ENCODE measurements at regions not wholly inside any gene's neighbourhood (a gene's known extent, or its start where the extent isn't known, plus 50 kb on each side); places are given as distances from the start of the nearest gene placed in this dataset.

DNA sequence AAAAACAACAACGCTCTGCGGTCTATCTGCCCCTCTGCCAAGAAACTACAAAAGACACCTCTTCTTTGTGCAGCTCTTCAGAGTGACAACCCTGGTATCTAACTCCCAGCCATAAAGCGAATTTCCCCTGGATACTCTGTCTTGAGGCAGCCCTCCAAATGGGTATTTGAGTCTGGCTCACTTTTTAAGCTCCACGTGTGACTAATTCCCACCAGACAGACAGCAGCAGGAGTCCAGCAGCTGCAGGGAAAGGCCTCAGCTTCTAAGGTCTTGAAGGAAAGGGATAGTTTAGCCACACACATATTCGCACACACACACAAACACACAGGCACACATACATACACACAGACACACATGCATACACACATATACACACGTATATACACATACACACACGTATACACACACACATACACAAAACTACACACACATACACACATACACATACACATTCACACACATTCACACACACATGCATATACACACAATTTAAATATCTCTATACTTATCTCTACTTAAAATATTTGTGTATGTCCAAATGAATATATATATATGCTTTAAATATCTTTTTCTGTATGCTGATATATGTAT, 188.8 kb downstream of the TSHZ3 start:
- no peak overlapping the region for H3K27ac ChIP-seq (ENCODE audit: low read depth, low read length)
- no peak overlapping the region for H3K9ac ChIP-seq (ENCODE audit: low read depth, low read length)
- H3K4me3 ChIP-seq (ENCODE audit: low read length): no peak overlapping the region
- no peaks in the 10 kb centered on the region for H3K36me3 ChIP-seq (ENCODE audit: insufficient read depth, low read length)
- no peaks in the 10 kb centered on the region for H3K27me3 ChIP-seq (ENCODE audit: insufficient read depth, low read length)
- no peaks in the 10 kb centered on the region for H3K9me3 ChIP-seq (ENCODE audit: insufficient read depth, low read depth, low read length)
- H3K4me1 ChIP-seq (ENCODE audit: insufficient read depth, low read length): no peaks in the 10 kb centered on the region
- WGBS: 91% methylated on average over 7 of the region's 7 CpGs

DNA sequence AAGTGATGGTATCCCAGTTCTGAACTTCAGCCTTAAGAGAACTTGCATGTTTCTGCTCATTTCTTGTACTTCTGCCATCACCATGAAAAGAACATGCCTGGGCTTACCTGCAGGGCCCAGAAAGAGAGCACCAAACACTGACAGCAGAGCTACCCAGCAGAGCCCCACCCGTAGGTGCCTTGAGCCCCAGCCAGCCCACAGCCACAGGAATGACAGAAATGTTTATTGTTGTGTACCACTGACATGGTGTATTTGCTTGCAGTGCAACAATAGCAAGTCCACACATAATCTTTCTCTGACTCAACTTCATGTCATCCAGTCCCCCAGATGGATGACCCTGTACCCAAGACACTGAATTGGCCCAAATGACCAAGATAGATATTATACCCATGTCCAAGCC, 195.2 kb downstream of the TSHZ3 start:
- no peaks in the 10 kb centered on the region for H3K27me3 ChIP-seq (ENCODE audit: insufficient read depth, low read length)
- H3K4me3 ChIP-seq (ENCODE audit: low read length): no peak overlapping the region
- no peaks in the 10 kb centered on the region for H3K36me3 ChIP-seq (ENCODE audit: insufficient read depth, low read length)
- H3K9me3 ChIP-seq (ENCODE audit: insufficient read depth, low read depth, low read length): no peaks in the 10 kb centered on the region
- 97% methylated on average over 1 of the region's 1 CpG for WGBS
- no peaks in the 10 kb centered on the region for H3K4me1 ChIP-seq (ENCODE audit: insufficient read depth, low read length)
- H3K27ac ChIP-seq (ENCODE audit: low read depth, low read length): no peak overlapping the region
- H3K9ac ChIP-seq (ENCODE audit: low read depth, low read length): no peak overlapping the region

DNA sequence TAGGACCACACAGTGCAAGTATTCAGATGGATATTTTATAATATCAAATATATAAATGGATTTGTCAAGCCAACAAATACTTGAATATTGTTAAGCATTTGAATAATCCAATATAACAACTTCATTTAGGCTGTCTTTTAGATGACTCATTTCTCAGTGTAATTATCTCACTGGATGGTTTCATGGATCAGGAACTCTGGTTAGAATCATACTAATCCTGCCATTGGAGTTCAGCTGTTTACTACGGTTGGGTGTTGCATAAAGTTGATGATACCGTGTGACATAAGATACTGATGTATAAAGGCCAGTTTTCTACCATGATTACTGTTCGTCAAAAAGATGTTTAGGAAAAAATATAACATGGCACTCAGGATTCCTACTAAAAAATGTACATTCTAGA, 196.3 kb downstream of the TSHZ3 start:
- H3K4me1 ChIP-seq (ENCODE audit: insufficient read depth, low read length): no peaks in the 10 kb centered on the region
- no peak overlapping the region for H3K27ac ChIP-seq (ENCODE audit: low read depth, low read length)
- WGBS: 98% methylated on average over 2 of the region's 3 CpGs

DNA sequence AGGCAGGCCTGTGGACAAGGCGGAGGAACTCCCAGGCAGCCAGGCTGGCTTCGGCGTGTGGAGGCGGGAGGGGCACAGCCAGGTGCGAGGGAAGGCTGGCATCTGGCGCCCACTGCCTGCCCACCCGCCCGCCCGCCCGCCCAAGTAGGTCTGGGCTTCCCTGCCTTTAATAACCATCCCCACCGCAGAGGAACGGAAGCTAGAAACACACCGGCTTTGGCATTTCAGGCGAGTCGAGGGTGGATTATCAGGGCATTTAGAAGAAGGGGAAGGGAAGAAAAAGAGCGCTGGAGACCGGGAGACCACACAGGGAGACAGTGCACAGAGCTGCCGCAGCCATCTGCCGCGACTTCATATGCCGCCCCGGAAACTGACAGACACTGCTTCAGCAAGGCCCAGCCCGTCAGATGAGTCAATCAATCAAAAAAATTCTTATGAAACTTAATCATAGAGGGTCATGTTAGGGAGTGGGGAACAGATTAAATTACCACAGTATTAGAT, 199.7 kb downstream of the TSHZ3 start:
- H3K4me3 ChIP-seq (ENCODE audit: low read length): no peak overlapping the region
- H3K27me3 ChIP-seq (ENCODE audit: insufficient read depth, low read length): no peaks in the 10 kb centered on the region
- no peaks in the 10 kb centered on the region for H3K36me3 ChIP-seq (ENCODE audit: insufficient read depth, low read length)
- no peak overlapping the region for H3K27ac ChIP-seq (ENCODE audit: low read depth, low read length)
- H3K9ac ChIP-seq (ENCODE audit: low read depth, low read length): no peak overlapping the region
- WGBS: 94% methylated on average over 18 of the region's 23 CpGs
- H3K4me1 ChIP-seq (ENCODE audit: insufficient read depth, low read length): no peaks in the 10 kb centered on the region
- H3K9me3 ChIP-seq (ENCODE audit: insufficient read depth, low read depth, low read length): no peaks in the 10 kb centered on the region

More for the DNA sequence above, 196.3 kb downstream of the TSHZ3 start:
- H3K4me3 ChIP-seq (ENCODE audit: low read length): no peak overlapping the region
- no peak overlapping the region for H3K9ac ChIP-seq (ENCODE audit: low read depth, low read length)
- no peaks in the 10 kb centered on the region for H3K9me3 ChIP-seq (ENCODE audit: insufficient read depth, low read depth, low read length)
- no peaks in the 10 kb centered on the region for H3K27me3 ChIP-seq (ENCODE audit: insufficient read depth, low read length)
- no peaks in the 10 kb centered on the region for H3K36me3 ChIP-seq (ENCODE audit: insufficient read depth, low read length)

DNA sequence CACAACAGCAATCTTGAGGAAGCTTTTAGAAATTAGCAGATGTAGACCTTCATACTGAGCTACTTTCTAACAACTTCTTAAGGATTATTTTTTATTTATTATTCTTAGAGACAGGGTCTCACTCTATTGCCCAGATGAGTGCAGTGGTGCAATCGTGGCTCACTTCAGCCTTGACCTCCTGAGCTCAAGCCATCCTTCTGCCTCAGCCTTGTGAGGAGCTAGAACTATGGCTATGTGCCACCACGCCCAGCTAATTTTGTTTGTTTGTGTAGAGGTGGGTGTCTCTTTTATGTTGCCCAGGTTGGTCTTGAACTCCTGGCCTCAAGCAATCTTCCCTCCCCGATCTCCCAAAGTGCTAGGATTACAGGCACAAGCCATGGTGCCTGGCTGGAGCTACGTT, 200.6 kb downstream of the TSHZ3 start:
- H3K36me3 ChIP-seq (ENCODE audit: insufficient read depth, low read length): no peaks in the 10 kb centered on the region
- H3K9ac ChIP-seq (ENCODE audit: low read depth, low read length): no peak overlapping the region
- H3K27ac ChIP-seq (ENCODE audit: low read depth, low read length): no peak overlapping the region
- no peaks in the 10 kb centered on the region for H3K27me3 ChIP-seq (ENCODE audit: insufficient read depth, low read length)
- 94% methylated on average over 4 of the region's 4 CpGs for WGBS
- H3K4me3 ChIP-seq (ENCODE audit: low read length): no peak overlapping the region
- no peaks in the 10 kb centered on the region for H3K9me3 ChIP-seq (ENCODE audit: insufficient read depth, low read depth, low read length)
- H3K4me1 ChIP-seq (ENCODE audit: insufficient read depth, low read length): no peaks in the 10 kb centered on the region

DNA sequence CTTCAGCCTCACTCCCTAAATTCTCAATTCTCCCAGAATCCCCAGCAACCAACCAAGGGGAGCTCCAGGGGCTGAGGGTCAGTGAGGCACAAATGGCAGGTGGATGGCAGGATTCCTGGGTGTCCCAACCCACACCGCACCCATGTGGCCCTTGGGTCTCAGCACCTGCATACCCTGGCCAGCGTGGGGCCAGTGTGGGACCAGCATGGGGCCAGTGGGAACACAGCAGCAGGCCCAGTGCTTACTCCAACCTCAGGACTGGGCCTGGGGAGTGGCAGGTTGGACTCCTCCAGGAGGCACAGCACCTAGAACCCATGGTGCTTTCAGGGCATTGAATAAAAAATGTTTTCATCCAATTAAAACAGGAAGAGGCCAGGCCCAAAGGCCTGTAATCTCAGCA, 202.0 kb downstream of the TSHZ3 start:
- no peak overlapping the region for H3K4me3 ChIP-seq (ENCODE audit: low read length)
- 94% methylated on average over 2 of the region's 2 CpGs for WGBS
- H3K4me1 ChIP-seq (ENCODE audit: insufficient read depth, low read length): no peaks in the 10 kb centered on the region
- H3K27ac ChIP-seq (ENCODE audit: low read depth, low read length): no peak overlapping the region
- no peaks in the 10 kb centered on the region for H3K36me3 ChIP-seq (ENCODE audit: insufficient read depth, low read length)
- no peak overlapping the region for H3K9ac ChIP-seq (ENCODE audit: low read depth, low read length)
- no peaks in the 10 kb centered on the region for H3K27me3 ChIP-seq (ENCODE audit: insufficient read depth, low read length)
- no peaks in the 10 kb centered on the region for H3K9me3 ChIP-seq (ENCODE audit: insufficient read depth, low read depth, low read length)

DNA sequence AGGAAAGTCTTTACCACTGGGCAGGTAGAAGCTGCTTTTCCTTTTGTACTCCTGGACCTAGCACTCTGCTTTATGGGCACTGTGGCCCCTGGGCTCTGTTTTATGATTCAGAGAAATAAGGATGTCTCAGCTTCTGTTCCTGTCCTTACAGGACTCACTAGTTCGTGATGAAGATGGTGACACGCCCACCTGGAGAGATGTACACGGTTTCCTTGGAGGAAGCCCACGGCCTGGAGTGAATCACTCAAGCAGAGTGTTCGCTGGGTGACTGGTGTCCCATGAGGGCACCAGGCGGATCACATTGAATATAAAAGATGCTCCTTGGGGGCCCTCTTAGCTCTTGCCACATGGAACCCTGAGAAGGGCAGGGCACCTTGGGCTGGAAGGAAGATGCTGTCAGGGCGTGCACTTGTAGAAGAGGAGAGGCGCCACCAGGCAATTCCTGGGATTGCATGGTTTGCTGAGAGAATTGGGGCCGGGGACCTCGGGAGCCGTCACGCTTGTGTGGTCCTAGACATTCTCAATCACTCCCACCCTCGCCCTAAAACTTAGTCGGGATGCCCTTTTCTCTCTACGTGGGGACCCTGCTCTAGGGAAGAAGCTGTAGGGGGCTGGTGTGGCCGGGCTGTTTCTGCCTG, 202.6 kb downstream of the TSHZ3 start:
- H3K9ac ChIP-seq (ENCODE audit: low read depth, low read length): no peak overlapping the region
- no peaks in the 10 kb centered on the region for H3K36me3 ChIP-seq (ENCODE audit: insufficient read depth, low read length)
- H3K4me3 ChIP-seq (ENCODE audit: low read length): no peak overlapping the region
- H3K27ac ChIP-seq (ENCODE audit: low read depth, low read length): no peak overlapping the region
- H3K27me3 ChIP-seq (ENCODE audit: insufficient read depth, low read length): no peaks in the 10 kb centered on the region
- H3K4me1 ChIP-seq (ENCODE audit: insufficient read depth, low read length): no peaks in the 10 kb centered on the region
- no peaks in the 10 kb centered on the region for H3K9me3 ChIP-seq (ENCODE audit: insufficient read depth, low read depth, low read length)
- 92% methylated on average over 16 of the region's 16 CpGs for WGBS

DNA sequence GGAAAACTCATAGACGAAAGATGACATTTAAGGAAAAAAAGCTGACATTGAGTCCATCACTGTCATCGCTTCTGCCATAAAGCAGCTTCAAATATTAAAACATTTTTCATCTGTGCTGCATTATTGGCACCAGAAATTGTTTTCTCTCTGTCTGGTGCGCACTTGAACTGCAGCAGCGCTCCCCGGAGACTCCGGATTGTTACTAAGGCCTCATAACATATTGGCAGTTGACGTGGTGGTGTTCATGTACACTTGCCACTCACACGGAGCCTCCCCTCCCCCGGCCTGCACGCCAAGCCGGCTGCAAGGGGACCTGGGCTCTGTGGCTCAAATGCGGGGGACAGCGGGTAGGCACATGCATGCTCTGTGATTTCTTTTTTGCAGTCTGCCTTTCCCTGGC, 203.2 kb downstream of the TSHZ3 start:
- Histone ChIP-seq H3K9me3 (ENCODE audit: insufficient read depth, low read depth, low read length) (no peaks in the 10 kb centered on the region), H3K27me3 (ENCODE audit: insufficient read depth, low read length) (no peaks in the 10 kb centered on the region), H3K36me3 (ENCODE audit: insufficient read depth, low read length) (no peaks in the 10 kb centered on the region), H3K4me3 (ENCODE audit: low read length) (no peak overlapping the region), H3K9ac (ENCODE audit: low read depth, low read length) (no peak overlapping the region), H3K4me1 (ENCODE audit: insufficient read depth, low read length) (no peaks in the 10 kb centered on the region), H3K27ac (ENCODE audit: low read depth, low read length) (no peak overlapping the region)
- WGBS: 97% methylated on average over 13 of the region's 13 CpGs

DNA sequence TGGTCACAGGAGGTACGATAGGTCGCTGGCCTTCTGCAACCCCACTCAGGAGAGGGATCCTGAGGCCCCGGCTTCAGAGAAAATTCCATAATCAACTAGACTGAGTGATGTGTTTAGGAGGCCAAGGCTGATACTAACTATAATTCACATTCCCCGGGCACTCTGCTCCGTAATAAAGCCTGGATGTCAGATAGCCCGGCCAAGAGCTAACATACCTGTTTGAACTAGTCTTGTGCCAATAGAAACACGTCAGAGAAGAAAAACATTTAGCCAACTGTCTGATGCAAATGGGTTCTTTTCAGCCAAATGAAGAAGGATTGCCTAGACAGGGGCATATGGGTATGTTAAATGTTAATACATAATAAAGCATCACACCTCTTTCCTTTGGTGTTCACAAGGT, 204.2 kb downstream of the TSHZ3 start:
- 95% methylated on average over 7 of the region's 7 CpGs for WGBS
- no peaks in the 10 kb centered on the region for H3K27me3 ChIP-seq (ENCODE audit: insufficient read depth, low read length)
- H3K9ac ChIP-seq (ENCODE audit: low read depth, low read length): no peak overlapping the region
- no peaks in the 10 kb centered on the region for H3K36me3 ChIP-seq (ENCODE audit: insufficient read depth, low read length)
- no peak overlapping the region for H3K4me3 ChIP-seq (ENCODE audit: low read length)
- H3K27ac ChIP-seq (ENCODE audit: low read depth, low read length): no peak overlapping the region
- H3K9me3 ChIP-seq (ENCODE audit: insufficient read depth, low read depth, low read length): no peaks in the 10 kb centered on the region
- H3K4me1 ChIP-seq (ENCODE audit: insufficient read depth, low read length): no peaks in the 10 kb centered on the region

DNA sequence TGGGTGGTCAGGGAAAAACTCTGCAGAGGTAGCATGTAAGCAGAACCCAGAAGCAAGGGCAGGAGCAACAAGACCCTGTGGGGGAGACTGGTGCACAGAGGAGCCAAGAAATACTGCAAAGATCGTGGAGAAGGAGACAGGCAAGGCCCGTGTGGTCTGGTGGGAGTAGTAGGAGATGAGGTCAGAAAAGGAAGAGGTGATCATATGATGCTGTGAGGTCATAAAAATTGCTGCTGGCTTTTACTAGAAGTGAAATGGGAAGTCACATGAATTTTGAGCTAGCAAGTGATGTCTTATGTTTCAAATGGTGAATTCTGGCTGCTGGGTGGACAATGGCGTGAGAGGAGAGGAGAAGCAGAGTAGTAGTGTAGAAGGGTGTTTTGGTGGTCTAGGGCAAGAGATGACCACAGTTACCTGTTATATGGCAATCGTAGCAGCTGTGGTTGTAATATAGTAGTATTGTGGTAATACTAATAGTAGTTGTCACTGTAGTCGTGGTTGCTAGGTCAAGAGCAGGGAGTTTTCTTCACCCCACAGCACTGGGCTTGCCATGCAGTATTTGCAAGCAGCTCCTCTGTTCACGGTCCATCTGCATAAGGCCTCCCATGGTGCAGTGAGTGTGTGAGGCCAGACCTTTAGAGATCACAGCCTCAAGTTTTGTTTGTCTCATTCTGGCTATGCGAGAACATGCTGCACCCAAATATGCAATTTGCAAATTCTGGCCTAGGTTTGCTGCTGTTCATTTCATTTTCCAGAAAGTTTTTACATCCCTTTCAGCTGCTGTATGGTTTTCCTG, 205.0 kb downstream of the TSHZ3 start:
- Histone ChIP-seq H3K4me1 (ENCODE audit: insufficient read depth, low read length) (no peaks in the 10 kb centered on the region), H3K27ac (ENCODE audit: low read depth, low read length) (no peak overlapping the region), H3K27me3 (ENCODE audit: insufficient read depth, low read length) (no peaks in the 10 kb centered on the region), H3K4me3 (ENCODE audit: low read length) (no peak overlapping the region), H3K9ac (ENCODE audit: low read depth, low read length) (no peak overlapping the region), H3K36me3 (ENCODE audit: insufficient read depth, low read length) (no peaks in the 10 kb centered on the region), H3K9me3 (ENCODE audit: insufficient read depth, low read depth, low read length) (no peaks in the 10 kb centered on the region)
- WGBS: 77% methylated on average over 7 of the region's 7 CpGs

DNA sequence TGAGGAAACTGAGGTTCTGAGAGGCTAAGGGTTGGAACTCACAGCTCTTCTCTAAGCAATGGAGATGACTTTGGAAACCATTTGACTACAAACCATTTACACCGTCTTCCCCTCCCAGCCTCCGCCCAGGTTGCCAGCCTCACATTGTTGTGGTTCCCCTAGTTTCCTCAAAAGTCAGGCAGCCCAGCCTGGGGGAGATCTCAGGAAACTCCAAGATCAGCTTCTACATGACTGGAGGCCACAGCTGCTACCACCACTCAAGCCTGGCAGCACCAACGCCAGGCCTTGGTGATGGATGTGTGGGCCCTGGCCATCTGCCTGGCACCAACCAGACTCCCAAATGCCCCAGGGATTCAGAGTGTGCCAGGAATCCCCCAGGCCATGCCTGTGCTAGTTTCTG, 207.9 kb downstream of the TSHZ3 start:
- Histone ChIP-seq H3K4me1 (ENCODE audit: insufficient read depth, low read length) (no peaks in the 10 kb centered on the region), H3K9ac (ENCODE audit: low read depth, low read length) (no peak overlapping the region), H3K27ac (ENCODE audit: low read depth, low read length) (no peak overlapping the region), H3K36me3 (ENCODE audit: insufficient read depth, low read length) (no peaks in the 10 kb centered on the region), H3K9me3 (ENCODE audit: insufficient read depth, low read depth, low read length) (no peaks in the 10 kb centered on the region), H3K4me3 (ENCODE audit: low read length) (no peak overlapping the region), H3K27me3 (ENCODE audit: insufficient read depth, low read length) (no peaks in the 10 kb centered on the region)
- 94% methylated on average over 3 of the region's 3 CpGs for WGBS
